ENCODE measurements at regions not wholly inside any gene's neighbourhood (a gene's known extent, or its start where the extent isn't known, plus 50 kb on each side); places are given as distances from the start of the nearest gene placed in this dataset.
"Not testable (repeated sequence)": the region's sequence is repeated elsewhere in the genome, so short reads cannot be mapped to it uniquely, and the experiment has no call there.

DNA sequence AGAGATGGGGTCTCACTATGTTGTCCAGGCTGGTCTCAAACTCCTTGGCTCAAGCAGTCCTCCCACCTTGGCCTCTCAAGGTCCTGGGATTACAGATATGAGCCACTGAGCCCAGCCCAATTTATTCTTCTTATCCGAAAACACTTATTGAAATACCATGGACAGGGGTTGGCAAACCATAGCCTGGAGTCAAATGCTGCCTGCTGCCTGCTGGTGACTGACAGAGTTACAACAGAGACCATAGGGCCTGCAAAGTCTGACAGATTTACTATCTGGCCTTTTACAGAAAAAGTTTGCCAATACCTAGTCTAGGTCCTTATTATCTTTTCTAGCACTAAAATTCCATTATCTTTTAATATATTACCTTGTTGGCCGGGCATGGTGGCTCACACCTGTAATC lies 87.1 kb upstream of the ZNF281 start:
- no peak for DNase-seq (ENCODE audit: low read depth in 2 of 2)

DNA sequence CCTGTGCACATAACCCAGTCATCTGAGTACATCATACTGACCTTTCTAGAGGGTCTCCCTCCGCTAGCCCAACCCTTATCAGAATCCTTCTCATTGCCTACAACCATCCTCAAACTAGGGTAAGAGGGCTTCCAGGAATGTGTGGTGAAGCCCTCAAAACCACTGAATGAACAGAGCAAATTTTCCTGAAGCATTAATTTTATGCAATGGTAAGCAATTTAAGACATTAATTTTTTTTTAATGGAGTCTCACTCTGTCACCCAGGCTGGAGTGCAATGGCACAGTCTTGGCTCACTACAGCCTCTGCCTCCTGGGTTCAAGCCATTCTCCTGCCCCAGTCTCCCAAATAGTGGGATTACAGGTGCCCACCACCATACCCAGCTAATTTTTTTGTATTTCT lies 86.1 kb upstream of the ZNF281 start:
- no peak for DNase-seq (ENCODE audit: low read depth in 2 of 2)

DNA sequence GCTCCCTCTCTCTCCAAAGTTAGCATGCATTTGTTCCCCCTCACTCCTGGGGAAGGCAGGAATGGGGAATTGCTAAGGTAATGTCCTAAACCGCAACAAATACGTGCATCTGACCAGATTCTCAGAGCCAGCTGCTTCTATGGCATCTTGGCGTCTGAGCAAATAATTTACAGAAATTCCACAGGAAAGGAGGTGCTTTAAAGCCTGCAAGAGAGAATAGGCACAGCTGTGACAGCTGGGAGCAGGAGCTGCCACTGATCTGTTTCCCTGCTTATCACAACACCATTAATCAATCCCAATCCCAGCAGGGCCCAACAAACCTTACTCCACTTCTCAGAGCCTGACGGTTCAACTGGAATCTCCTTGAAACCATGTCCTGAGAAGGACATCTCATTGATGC lies 83.5 kb upstream of the ZNF281 start:
- no peak for DNase-seq (ENCODE audit: low read depth in 2 of 2)

DNA sequence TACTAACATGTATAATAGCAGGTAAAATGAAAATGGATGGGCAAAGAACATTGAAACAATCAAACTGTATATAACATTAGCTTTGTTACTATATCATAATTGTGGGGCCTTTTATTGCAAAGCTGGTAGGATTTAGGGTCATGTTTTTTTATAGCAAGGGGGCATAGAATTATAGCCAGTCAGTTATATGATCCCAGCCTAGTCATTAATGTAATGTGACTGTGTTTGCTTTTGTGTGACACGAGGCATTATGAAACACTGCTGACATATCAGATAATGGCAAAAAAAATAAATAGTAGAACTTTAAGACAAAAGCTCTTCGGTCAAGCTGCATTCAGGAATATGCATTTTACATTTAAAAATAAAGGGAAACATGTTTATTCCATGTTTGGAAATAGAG lies 81.3 kb upstream of the ZNF281 start:
- no peak for DNase-seq (ENCODE audit: low read depth in 2 of 2)

DNA sequence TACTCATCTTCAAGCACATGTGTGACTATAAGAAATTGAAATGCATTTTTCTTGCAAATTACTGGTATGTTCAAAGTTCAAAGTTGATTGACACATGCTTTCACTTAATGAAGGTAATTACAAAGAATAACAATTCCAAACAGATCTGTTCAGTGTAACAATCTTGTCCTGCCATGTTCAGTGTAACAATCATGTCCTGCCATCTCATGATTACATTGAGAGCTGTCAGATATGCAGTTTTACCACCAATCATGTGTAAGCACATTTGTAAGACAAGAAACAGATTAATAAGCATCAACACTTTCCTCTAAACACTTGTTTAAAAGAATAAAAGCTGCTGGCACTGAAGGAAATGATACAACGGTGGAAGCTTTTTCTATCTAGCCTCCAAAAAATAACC lies 80.3 kb upstream of the ZNF281 start:
- DNase-seq (ENCODE audit: low read depth in 2 of 2) = no peak

DNA sequence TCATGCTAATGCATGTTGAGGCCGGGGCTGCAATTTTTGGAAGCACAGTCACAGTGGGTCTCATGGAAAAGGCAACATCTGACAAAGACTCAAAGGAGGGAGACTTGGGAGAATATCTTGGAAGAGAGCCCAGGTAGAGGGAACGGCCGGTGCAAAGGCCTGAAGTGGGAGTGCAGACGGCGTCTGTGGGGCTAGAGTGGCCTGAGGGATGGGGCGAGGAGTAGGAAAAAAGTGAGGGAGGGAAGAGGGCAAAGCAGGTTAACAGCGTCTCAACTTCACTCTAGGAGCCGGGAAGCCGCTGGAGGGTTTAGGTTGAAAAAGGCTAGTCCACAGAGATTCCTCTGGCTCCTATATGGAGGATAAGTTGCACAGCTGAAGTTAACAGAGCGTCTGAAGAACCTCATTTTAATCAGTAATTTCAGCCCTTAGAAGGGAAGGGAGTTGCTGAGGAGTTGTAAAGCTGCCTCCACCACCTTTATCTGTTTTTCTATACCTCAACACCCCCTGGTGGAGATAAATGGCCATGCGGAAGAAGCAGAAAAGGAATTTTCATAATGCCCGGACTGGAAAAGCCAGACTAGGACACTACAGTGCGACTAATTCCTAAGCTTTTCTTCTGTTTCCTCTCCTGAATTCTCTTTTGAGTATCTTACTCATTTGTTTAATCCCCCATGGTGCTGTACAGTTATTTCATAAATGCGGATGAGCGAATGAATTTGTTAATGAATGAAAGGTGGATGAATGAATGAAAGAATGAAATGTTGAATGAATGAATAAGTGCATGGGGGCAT lies 78.7 kb upstream of the ZNF281 start:
- peak; percentile 55 to 76 for DNase-seq (ENCODE audit: low read depth in 2 of 2)

DNA sequence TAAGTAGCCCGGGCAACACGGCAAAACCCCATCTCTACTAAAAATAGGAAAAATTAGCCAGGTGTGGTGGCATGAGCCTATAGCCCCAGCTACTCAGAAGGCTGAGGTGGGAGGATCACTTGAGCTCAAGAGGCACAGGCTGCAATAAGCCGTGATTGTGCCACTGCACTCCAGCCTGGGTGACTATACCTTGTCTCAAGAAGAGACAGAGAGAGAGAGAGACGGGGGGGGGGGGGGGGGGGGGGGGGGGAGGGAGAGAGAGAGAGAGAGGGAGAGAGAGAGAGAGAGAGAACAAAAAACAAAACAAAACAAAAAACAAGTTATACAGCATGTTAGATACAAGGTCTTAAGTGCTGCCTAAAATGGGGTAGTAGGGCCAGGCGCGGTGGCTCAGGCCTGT lies 77.8 kb upstream of the ZNF281 start:
- no peak for DNase-seq (ENCODE audit: low read depth in 2 of 2)

DNA sequence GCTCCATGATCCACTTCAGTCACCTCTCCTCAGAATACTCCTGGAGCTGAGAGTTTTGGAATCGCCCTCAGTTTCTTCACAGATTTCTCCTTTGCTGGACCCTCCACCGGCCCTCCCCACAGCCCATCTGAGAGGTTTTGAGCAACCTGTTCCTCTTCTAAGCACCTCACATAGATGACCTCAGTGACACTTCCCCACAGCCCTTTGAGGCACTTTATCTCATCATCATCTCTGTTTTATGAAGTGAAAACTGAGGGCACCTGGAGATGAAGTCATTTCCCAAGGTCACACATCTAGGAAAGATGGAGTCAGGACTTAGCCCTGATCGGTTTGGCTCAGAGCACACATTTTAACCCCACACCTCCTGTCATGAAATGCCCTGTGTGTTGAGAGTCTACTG lies 76.8 kb upstream of the ZNF281 start:
- DNase-seq (ENCODE audit: low read depth in 2 of 2) = no peak

DNA sequence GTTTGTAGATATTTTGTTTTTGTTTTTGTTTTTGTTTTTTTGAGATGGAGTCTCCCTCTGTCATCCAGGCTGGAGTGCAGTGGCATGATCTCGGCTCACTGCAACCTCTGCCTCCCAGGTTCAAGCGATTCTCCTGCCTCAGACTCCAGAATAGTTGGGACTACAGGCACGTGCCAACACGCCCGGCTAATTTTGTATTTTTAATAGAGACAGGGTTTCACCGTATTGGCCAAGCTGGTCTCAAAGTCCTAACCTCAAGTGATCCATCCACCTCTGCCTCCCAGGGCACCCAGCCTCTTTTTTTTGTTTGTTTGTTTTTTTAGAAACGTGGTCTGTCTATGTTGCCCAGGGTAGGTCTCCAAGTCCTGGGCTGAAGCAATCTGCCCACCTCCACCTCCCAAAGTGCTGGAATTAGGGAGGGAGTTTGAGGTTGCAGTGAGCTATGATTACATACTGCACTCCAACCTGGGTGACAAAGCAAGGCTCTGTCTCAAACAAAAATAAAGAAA lies 74.7 kb upstream of the ZNF281 start:
- DNase-seq (ENCODE audit: low read depth in 2 of 2) = not testable (repeated sequence)

DNA sequence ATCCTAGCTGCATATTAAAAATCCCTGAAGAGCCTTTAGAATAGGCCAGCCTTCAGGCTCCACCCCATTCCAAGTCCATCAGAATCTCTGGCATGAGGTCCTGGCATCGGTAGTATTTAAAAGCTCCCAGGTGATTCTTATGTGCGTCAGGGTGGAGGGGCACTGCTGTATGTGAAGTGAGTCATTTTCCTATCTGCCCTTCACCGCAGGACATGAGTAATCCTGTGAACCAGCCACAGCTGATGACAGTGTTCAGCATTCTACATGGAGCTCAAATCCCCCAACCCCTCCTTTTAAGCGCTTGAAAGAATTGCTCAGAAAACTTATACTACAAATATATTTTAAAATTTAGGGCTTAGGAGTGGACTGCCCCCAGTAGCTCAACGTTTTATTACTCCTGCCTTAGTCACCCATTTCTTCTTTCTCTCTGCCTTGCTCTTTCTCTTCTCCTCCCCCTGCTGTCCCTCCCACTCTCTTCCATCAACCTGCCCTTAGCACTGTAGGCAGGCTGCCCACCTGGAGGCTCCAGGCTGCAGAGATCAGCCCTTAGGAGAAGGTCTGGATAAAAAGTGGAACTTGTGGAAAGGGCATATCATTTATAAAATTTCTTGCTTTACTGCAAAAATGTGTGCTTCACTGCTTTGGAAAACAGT lies 73.8 kb upstream of the ZNF281 start:
- DNase-seq (ENCODE audit: low read depth in 2 of 2) = peak; percentile 93 to 98

DNA sequence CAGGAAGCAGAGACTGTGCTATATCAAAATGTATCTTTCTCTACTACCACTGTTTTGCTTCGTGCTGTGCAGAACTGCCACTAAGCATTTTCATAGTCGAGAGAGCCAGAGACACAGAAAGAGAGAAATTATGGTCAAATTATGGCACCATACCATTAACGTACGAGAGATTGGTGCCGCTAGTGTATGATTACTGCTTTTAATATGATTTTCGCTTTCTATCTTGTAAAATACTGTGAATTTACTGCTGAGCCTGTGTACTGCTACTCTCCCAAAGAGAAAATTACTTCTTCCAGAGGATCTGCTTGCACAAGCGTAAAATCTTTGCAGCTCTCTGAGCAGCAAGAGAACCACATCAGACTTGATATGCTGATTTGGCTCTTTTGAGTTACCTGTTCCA lies 71.1 kb upstream of the ZNF281 start:
- no peak for DNase-seq (ENCODE audit: low read depth in 2 of 2)

DNA sequence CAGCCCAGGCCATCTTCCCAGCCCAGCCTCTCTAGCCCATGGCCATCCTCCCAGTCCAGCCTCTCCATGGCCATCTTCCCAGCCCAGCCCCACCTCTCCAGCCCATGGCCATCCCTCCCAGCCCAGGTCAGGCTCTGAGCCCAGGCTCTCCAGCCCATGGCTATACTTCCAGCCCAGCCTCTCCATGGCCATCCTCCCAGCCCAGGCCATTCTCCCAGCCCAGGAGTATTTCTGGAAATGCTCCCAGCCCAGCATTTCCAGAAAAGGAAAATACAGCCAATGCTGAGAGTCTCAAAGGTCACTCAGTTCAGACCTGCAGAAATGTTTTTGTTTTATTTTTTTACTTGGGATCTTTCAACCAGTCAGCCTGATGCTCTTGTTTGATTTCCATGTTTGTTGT lies 70.0 kb upstream of the ZNF281 start:
- peak in 1 of 2 donors; percentile 17 for DNase-seq (ENCODE audit: low read depth in 2 of 2)

DNA sequence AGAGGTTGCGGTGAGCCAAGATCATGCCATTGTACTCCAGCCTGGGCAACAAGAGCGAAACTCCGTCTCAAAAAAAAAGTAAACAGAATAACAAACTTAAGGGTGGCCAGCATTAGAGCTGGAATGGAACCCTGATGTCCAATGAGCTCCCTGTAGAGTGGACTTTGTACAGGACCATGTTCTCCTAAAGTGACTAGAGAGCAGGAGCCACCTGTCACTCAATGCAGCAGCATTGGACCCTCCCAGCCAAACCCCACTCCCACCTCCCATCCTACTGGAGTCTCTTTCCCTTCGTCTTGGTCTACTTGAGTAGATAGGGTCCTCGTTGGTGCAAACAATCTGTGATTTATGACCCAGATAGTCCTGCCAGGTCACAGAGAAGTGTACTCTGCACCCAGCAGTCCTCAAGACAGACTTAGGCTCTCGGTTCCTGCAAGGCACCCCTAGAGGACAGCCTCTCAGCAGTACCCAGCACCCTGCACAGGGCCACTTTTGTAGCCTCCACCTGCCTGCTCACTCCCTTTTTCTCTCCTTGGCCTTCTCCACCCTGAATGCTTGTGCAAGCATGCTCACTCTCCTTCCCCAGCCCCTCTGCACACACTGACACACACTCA lies 69.2 kb upstream of the ZNF281 start:
- DNase-seq (ENCODE audit: low read depth in 2 of 2) = no peak

DNA sequence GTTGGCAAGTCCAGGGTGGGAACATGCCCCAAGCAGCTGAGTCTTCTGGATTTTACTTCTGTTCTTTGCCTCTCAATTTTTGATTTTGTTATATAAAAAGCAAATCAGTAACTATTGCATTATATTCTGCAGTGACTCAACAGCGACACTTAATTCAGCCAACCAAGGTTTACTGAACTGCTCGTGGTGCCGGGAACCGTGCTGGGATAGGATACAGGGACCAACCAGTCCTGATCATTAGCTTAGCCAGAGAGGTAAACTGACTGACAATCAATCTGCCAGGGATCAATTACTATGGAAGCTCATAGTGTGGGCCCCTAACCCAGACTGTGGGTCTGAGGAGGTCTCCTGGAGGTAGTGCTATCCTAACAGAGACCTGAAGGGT lies 68.4 kb upstream of the ZNF281 start:
- DNase-seq (ENCODE audit: low read depth in 2 of 2) = no peak

DNA sequence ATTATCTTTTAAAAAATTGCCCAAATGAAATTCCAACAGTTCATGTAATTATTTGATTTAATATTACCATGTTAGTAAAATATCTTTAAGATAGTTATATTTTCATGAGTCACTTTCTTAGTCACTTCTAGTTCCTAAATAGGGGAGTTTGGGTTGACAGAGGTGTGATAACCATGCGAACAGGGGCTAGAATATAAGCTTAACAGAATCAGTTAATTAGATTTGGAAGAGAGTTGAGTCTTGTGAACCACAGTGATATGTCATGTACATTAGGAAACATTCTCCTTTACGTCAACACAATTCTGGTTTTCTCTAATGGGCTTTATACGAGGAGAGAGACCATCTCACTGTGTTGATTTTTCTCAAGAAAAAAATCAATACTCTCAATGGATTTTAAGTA lies 64.8 kb upstream of the ZNF281 start:
- no peak for DNase-seq (ENCODE audit: low read depth in 2 of 2)

DNA sequence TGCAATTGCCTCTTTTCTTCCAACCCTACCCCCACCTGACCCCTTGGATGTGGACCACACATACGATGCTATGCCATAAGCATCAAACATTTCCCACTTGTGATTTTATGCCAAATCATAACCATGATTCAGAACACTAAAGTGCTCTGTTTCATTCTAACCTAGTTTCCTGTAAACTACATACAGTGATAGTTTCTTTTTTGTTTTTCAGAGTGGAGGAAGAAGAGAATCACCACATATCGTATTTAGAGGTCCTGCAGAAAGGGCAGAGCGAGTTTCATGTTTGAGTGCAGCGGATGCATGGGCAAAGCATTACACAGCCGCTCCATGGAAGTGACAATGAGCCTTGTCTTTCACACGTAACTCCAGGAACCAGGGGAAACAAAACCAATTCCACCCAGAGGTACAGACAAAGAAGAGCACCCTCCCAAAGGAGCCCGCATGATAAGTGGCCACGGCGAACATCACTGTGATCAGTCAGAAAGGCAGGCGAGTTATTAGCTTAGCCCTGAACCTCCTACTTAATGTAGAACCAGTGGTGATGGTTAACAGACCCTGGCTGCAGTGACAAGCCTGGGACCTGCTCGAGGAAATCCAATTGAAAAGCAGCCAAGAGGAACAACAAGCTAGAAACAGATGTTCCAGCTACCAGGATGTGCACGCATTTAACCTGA lies 64.0 kb upstream of the ZNF281 start:
- peak; percentile 20 to 31 for DNase-seq (ENCODE audit: low read depth in 2 of 2)

DNA sequence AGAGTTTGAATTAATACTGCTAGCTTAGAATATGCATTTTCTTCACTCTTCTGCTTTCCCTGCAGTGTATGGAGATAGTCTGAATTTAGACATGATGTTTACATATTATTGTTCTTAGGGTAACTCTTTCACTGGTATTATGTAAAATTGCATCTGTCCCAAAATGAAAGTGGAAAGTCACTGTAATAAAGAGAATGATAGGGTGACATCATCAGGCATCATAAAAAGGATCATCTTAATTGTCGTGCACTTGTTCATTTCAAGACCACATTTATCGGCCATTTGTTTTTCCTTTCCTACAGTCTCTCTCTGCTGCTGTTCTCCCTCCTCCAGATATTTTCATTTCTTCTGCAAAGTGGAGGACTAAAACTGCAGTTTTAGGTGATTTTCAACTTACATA lies 61.9 kb upstream of the ZNF281 start:
- DNase-seq (ENCODE audit: low read depth in 2 of 2) = no peak

DNA sequence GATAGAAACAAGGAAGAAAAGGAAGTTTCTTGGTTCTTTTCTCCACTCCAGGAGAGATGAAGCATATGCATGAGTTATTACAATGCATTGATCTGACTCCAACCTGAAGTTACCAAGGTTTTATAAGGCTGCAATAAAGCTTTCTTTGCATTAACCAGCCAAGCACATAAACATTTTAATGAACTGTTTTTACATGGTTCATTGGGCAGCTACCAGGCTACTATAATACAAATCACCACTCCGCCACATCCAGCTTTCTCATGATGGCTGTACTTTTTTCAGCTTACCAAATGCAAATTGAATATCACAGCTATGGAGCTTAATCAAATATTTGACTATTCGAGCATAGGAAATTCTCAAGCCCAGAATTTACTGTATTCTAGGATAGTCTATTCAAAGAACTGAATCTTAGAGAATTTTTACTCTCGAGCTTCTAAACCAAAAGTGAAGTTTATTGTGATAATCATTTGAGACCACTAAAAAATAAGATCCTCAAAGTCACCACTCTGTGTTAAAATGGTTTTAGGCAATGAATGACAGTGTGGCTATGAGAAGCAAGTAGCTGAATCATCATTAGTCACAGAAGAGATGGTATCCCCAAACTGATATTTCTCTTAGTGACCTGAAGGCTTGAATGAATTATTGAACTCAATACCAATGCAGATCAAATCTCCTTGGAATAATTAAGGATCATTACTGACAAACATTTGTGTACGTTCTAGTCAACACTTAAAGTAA lies 58.6 kb upstream of the ZNF281 start:
- DNase-seq (ENCODE audit: low read depth in 2 of 2) = no peak

DNA sequence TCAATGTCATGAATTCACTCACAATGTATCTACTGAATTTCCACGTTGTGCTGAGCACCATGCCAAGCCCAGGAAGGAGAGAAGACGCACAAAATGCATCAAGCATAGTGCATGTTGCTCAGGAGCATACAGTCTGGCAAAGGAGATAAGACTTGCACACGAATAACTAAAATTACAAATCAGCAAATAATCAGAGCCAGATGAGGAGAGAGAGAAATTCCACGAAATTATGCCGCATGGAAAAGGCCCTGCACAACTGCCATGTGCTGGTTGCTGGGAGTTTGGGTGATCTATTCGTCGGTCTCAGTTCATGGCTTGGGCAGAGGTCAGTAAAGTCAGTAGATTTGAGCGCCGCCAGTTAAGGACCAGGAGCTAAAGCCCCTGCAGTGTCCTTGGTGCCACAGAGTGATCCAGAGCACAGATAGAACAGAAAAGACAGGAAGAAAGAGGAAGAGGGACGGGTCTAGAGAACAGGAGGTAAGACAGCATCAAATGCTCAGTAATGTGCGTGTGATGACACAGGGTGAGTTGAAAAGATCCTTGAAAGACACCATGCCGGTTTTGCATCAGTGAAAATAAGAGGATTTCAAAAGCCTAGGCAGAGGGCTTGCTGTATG lies 55.1 kb upstream of the ZNF281 start:
- no peak for DNase-seq (ENCODE audit: low read depth in 2 of 2)
